H9 (cell line): ENCODE measurements at regions not wholly inside any gene's neighbourhood (a gene's known extent, or its start where the extent isn't known, plus 50 kb on each side); places are given as distances from the start of the nearest gene placed in this dataset.
A peak's percentile ranks its signal among the peaks of the same experiment; 100 is the strongest.

ENCODE experiments used
- DNase-seq: peaks from one replicate; pipeline ENCODE4 v3.0.0-alpha.2; 2017
- H2AFZ ChIP-seq: one replicate; pipeline ENCODE4 v1.6.1; 2013; ENCODE audit warnings: mild to moderate bottlenecking, low read length, control low read depth, moderate library complexity
- H2AK5ac ChIP-seq: 2 replicates; pipeline ENCODE4 v1.6.1; 2013; ENCODE audit warnings: low read length, control low read depth, mixed read lengths; ENCODE audit not compliant: insufficient read length
- H2BK120ac ChIP-seq: one replicate; pipeline ENCODE4 v1.6.1; 2013; ENCODE audit warnings: low read depth, mild to moderate bottlenecking, low read length, control low read depth, inconsistent platforms; ENCODE audit not compliant: poor library complexity, severe bottlenecking
- H2BK12ac ChIP-seq: 2 replicates; pipeline ENCODE4 v1.6.1; 2013; ENCODE audit warnings: low read length, control low read depth, mixed read lengths, low read depth; ENCODE audit not compliant: insufficient read length
- H2BK15ac ChIP-seq: 2 replicates; pipeline ENCODE4 v1.6.1; 2013; ENCODE audit warnings: low read depth, low read length, control low read depth
- H2BK20ac ChIP-seq: one replicate; pipeline ENCODE4 v1.6.1; 2013; ENCODE audit warnings: low read depth, mild to moderate bottlenecking, low read length, control low read depth, inconsistent platforms; ENCODE audit not compliant: poor library complexity, severe bottlenecking
- H2BK5ac ChIP-seq: 2 replicates; pipeline ENCODE4 v1.6.1; 2013; ENCODE audit warnings: low read length, control low read depth, mixed read lengths; ENCODE audit not compliant: insufficient read length
- H3K14ac ChIP-seq: 2 replicates; pipeline ENCODE4 v1.6.1; 2013; ENCODE audit warnings: low read length, control low read depth; ENCODE audit not compliant: insufficient read depth
- H3K18ac ChIP-seq: 2 replicates; pipeline ENCODE4 v1.6.1; 2013; ENCODE audit warnings: low read depth, mild to moderate bottlenecking, mixed read lengths, low read length, control low read depth; ENCODE audit not compliant: insufficient read length
- H3K23ac ChIP-seq: 2 replicates; pipeline ENCODE4 v1.6.1; 2013; ENCODE audit warnings: low read length, control low read depth, mixed read lengths, low read depth; ENCODE audit not compliant: insufficient read length
- H3K23me2 ChIP-seq: 2 replicates; pipeline ENCODE4 v1.6.1; 2013; ENCODE audit warnings: low read depth, mild to moderate bottlenecking, mixed read lengths, low read length, control low read depth; ENCODE audit not compliant: insufficient read length, poor library complexity, severe bottlenecking
- H3K27ac ChIP-seq: 2 replicates; pipeline ENCODE4 v1.5.1; 2013; ENCODE audit warnings: low read length, control low read depth, mixed read lengths, low read depth; ENCODE audit not compliant: insufficient read length
- H3K27me3 ChIP-seq: 2 replicates; pipeline ENCODE4 v1.6.1; 2013; ENCODE audit warnings: low read length, control low read depth, inconsistent platforms; ENCODE audit not compliant: insufficient read depth
- H3K4ac ChIP-seq: 2 replicates; pipeline ENCODE4 v1.6.1; 2013; ENCODE audit warnings: low read depth, mild to moderate bottlenecking, control low read depth, inconsistent platforms, low read length, moderate library complexity
- H3K4me1 ChIP-seq: 2 replicates; pipeline ENCODE4 v1.6.1; 2013; ENCODE audit warnings: low read length, control low read depth, inconsistent platforms; ENCODE audit not compliant: insufficient read depth
- H3K4me2 ChIP-seq: 2 replicates; pipeline ENCODE4 v1.6.1; 2013; ENCODE audit warnings: low read length, control low read depth, mixed read lengths; ENCODE audit not compliant: insufficient read length, insufficient read depth
- H3K56ac ChIP-seq: 2 replicates; pipeline ENCODE4 v1.6.1; 2013; ENCODE audit warnings: low read depth, mild to moderate bottlenecking, mixed read lengths, low read length, control low read depth; ENCODE audit not compliant: insufficient read length
- H3K79me1 ChIP-seq: 2 replicates; pipeline ENCODE4 v1.6.1; 2013; ENCODE audit warnings: low read depth, mild to moderate bottlenecking, moderate library complexity, low read length, control low read depth, inconsistent platforms; ENCODE audit not compliant: insufficient read depth, poor library complexity, severe bottlenecking
- H3K79me2 ChIP-seq: 2 replicates; pipeline ENCODE4 v1.6.1; 2013; ENCODE audit warnings: low read length, control low read depth, inconsistent platforms; ENCODE audit not compliant: insufficient read depth
- H3K9ac ChIP-seq: 2 replicates; pipeline ENCODE4 v1.6.1; 2013; ENCODE audit warnings: low read length, control low read depth, mixed read lengths; ENCODE audit not compliant: insufficient read length; ENCODE audit errors: extremely low read depth
- H3K9me3 ChIP-seq: one replicate; pipeline ENCODE4 v1.6.1; 2013; ENCODE audit warnings: low read depth, low read length, inconsistent platforms; ENCODE audit not compliant: control insufficient read depth
- H3T11ph ChIP-seq: one replicate; pipeline ENCODE4 v1.6.1; 2013; ENCODE audit warnings: mild to moderate bottlenecking, low read length, control low read depth, inconsistent platforms
- H4K20me1 ChIP-seq: one replicate; pipeline ENCODE4 v1.6.1; 2013; ENCODE audit not compliant: control insufficient read depth, insufficient read length, insufficient read depth
- H4K5ac ChIP-seq: 2 replicates; pipeline ENCODE4 v1.6.1; 2013; ENCODE audit warnings: low read depth, mild to moderate bottlenecking, mixed read lengths, low read length, control low read depth; ENCODE audit not compliant: insufficient read length
- H4K8ac ChIP-seq: replicated peaks from 2 replicates; pipeline ENCODE4 v1.6.1; 2013; ENCODE audit warnings: low read length, control low read depth, mixed read lengths, low read depth; ENCODE audit not compliant: insufficient read length
- H4K91ac ChIP-seq: 2 replicates; pipeline ENCODE4 v1.6.1; 2013; ENCODE audit warnings: low read depth, mild to moderate bottlenecking, moderate library complexity, mixed read lengths, low read length, control low read depth; ENCODE audit not compliant: insufficient read length
- H3K27ac Mint-ChIP-seq, 3 experiments: 2 replicates in 2 of 3; 3 replicates in 1 of 3; pipeline ENCODE4 v1.8.0; 2020 to 2021; ENCODE audit warnings: mixed read lengths in 3 of 3, mild to moderate bottlenecking in 1 of 3, moderate library complexity in 1 of 3
- H3K27me3 Mint-ChIP-seq: 2 replicates; pipeline ENCODE4 v1.8.0; 2021; ENCODE audit warnings: low read depth, mild to moderate bottlenecking, moderate library complexity, mixed read lengths
- H3K36me3 Mint-ChIP-seq, 3 experiments: 2 replicates in 2 of 3; 3 replicates in 1 of 3; pipeline ENCODE4 v1.8.0; 2020 to 2021; ENCODE audit warnings: low read depth in 3 of 3, mixed read lengths in 3 of 3; ENCODE audit not compliant: insufficient read depth in 1 of 3
- H3K4me1 Mint-ChIP-seq, 2 experiments: 2 replicates each; pipeline ENCODE4 v1.8.0; 2020; ENCODE audit warnings: mixed read lengths in 2 of 2
- H3K4me3 Mint-ChIP-seq, 2 experiments: 2 replicates in 1 of 2; 3 replicates in 1 of 2; pipeline ENCODE4 v1.8.0; 2020 to 2021; ENCODE audit warnings: mild to moderate bottlenecking in 2 of 2, mixed read lengths in 2 of 2, moderate library complexity in 1 of 2
- H3K9me3 Mint-ChIP-seq, 2 experiments: 2 replicates in 1 of 2; 3 replicates in 1 of 2; pipeline ENCODE4 v1.8.0; 2020; ENCODE audit warnings: mild to moderate bottlenecking in 2 of 2, mixed read lengths in 2 of 2, moderate library complexity in 1 of 2
- WGBS: extraction: QIAGEN DNeasy Blood & Tissue Kit; methylation state at CpG from one replicate; pipeline ENCODE4 v1.1.7; 2013; ENCODE audit warnings: missing lambda C conversion rate, low lambda C conversion rate, mixed read lengths; ENCODE audit not compliant: insufficient read length; ENCODE audit errors: extremely low coverage; 5-methylcytosine and 5-hydroxymethylcytosine counted together
- TF ChIP-seq, protein P1 (sequence below): fragments of 200-600 bp; sonication (generic); conservative IDR thresholded peaks from 3 replicates; pipeline ENCODE4 v1.8.0; 2021; ENCODE audit warnings: antibody characterized with exemption, mild to moderate bottlenecking

GRCh38 chr1:168918860-168919741, 187.4 kb upstream of the ATP1B1 start:
- H3K79me2 ChIP-seq: no peaks in the 10 kb centered on the region
- DNase-seq: no peak
- H3K56ac ChIP-seq: no peak overlapping the region
- Mint-ChIP-seq H3K9me3 (no peaks in the 10 kb centered on the region), H3K36me3 (no peaks in the 10 kb centered on the region), H3K27ac (peak overlapping the region; percentile 38 to 95 (median 59); a peak in 5 of 7 replicates), H3K27me3 (no peaks in the 10 kb centered on the region), H3K4me3 (no peak overlapping the region), H3K4me1 (peaks cover 38 to 40% of the 10 kb centered on the region in 2 experiments)
- no peak overlapping the region for H3T11ph ChIP-seq
- H2BK20ac ChIP-seq: no peak overlapping the region
- no peak overlapping the region for H3K4ac ChIP-seq
- H4K91ac ChIP-seq: no peak overlapping the region
- H3K9ac ChIP-seq: no peak overlapping the region
- H3K4me1 ChIP-seq: no peaks in the 10 kb centered on the region; the same call in 1 of the 2 replicates
- H3K4me2 ChIP-seq: no peak overlapping the region
- no CpG with 5 or more reads among the region's 5 CpGs for WGBS
- H3K23ac ChIP-seq: no peak overlapping the region
- no peak overlapping the region for H4K5ac ChIP-seq
- no peak overlapping the region for H2BK12ac ChIP-seq
- no peaks in the 10 kb centered on the region for H3K27me3 ChIP-seq
- H3K18ac ChIP-seq: peak overlapping the region; percentile 51
- no peak overlapping the region for H2AK5ac ChIP-seq
- no peak overlapping the region for H4K8ac ChIP-seq
- H3K23me2 ChIP-seq: no peaks in the 10 kb centered on the region
- no peaks in the 10 kb centered on the region for H4K20me1 ChIP-seq
- H3K27ac ChIP-seq: no peak overlapping the region
- H3K79me1 ChIP-seq: no peaks in the 10 kb centered on the region
- TF ChIP-seq, protein P1, sequence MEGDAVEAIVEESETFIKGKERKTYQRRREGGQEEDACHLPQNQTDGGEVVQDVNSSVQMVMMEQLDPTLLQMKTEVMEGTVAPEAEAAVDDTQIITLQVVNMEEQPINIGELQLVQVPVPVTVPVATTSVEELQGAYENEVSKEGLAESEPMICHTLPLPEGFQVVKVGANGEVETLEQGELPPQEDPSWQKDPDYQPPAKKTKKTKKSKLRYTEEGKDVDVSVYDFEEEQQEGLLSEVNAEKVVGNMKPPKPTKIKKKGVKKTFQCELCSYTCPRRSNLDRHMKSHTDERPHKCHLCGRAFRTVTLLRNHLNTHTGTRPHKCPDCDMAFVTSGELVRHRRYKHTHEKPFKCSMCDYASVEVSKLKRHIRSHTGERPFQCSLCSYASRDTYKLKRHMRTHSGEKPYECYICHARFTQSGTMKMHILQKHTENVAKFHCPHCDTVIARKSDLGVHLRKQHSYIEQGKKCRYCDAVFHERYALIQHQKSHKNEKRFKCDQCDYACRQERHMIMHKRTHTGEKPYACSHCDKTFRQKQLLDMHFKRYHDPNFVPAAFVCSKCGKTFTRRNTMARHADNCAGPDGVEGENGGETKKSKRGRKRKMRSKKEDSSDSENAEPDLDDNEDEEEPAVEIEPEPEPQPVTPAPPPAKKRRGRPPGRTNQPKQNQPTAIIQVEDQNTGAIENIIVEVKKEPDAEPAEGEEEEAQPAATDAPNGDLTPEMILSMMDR: no peak
- H2BK15ac ChIP-seq: no peak overlapping the region
- no peak overlapping the region for H2AFZ ChIP-seq
- H3K9me3 ChIP-seq: no peaks in the 10 kb centered on the region
- H2BK120ac ChIP-seq: peak overlapping the region; percentile 42
- H3K14ac ChIP-seq: no peak overlapping the region
- H2BK5ac ChIP-seq: no peak overlapping the region
